CD8-positive, alpha-beta memory T cell (primary cell): ENCODE measurements at regions not wholly inside any gene's neighbourhood (a gene's known extent, or its start where the extent isn't known, plus 50 kb on each side); places are given as distances from the start of the nearest gene placed in this dataset.

Experiments used
- CTCF ChIA-PET: fragments of 350-600 bp; sonication (Branson Sonifier 250); formaldehyde crosslinking; loops from one replicate; lab custom pipeline; 2021; ENCODE audit warnings: antibody characterized with exemption; lab: Charles Lee
- POLR2A ChIA-PET: fragments of 350-600 bp; sonication (Branson Sonifier 250); formaldehyde crosslinking; loops from one replicate; lab custom pipeline; 2021; ENCODE audit warnings: antibody characterized with exemption; lab: Charles Lee
- DNase-seq, 5 donors: peaks; one replicate each; pipeline versions ENCODE4 v3.0.0 to v3.0.0-alpha.2; 2020 to 2022; ENCODE audit warnings: mixed read lengths in 1 of 5
- H3K27ac ChIP-seq: one replicate; pipeline ENCODE4 v1.7.0; 2013; ENCODE audit warnings: low read depth, mild to moderate bottlenecking, low read length, moderate library complexity
- H3K27me3 ChIP-seq: 2 replicates; pipeline ENCODE4 v1.7.0; 2013; ENCODE audit warnings: low read length, mild to moderate bottlenecking; ENCODE audit not compliant: insufficient read depth, poor library complexity, severe bottlenecking
- H3K36me3 ChIP-seq: 2 replicates; pipeline ENCODE4 v1.7.0; 2013; ENCODE audit warnings: mild to moderate bottlenecking, low read length, moderate library complexity; ENCODE audit not compliant: insufficient read depth
- H3K4me1 ChIP-seq: 2 replicates; pipeline ENCODE4 v1.7.0; 2013; ENCODE audit warnings: mild to moderate bottlenecking, low read length, moderate library complexity; ENCODE audit not compliant: insufficient read depth
- H3K4me3 ChIP-seq: 2 replicates; pipeline ENCODE4 v1.7.0; 2013; ENCODE audit warnings: mild to moderate bottlenecking, low read length
- H3K9me3 ChIP-seq: 2 replicates; pipeline ENCODE4 v1.7.0; 2013; ENCODE audit warnings: mild to moderate bottlenecking, low read length
- H3K27ac Mint-ChIP-seq, 8 donors: one replicate each; pipeline ENCODE4 v1.8.0; 2020 to 2021; ENCODE audit warnings: mixed read lengths in 8 of 8, mild to moderate bottlenecking in 6 of 8, inconsistent platforms in 3 of 8, moderate library complexity in 3 of 8
- H3K27me3 Mint-ChIP-seq, 2 donors: one replicate each; pipeline ENCODE4 v1.8.0; 2020 to 2021; ENCODE audit warnings: mixed read lengths in 2 of 2, mild to moderate bottlenecking in 1 of 2, moderate library complexity in 1 of 2
- H3K36me3 Mint-ChIP-seq, 3 donors: one replicate each; pipeline ENCODE4 v1.8.0; 2020 to 2021; ENCODE audit warnings: mixed read lengths in 3 of 3, inconsistent platforms in 1 of 3, mild to moderate bottlenecking in 1 of 3
- H3K4me1 Mint-ChIP-seq, 3 donors: one replicate each; pipeline ENCODE4 v1.8.0; 2020 to 2021; ENCODE audit warnings: mixed read lengths in 3 of 3, inconsistent platforms in 1 of 3, mild to moderate bottlenecking in 1 of 3
- H3K4me3 Mint-ChIP-seq, 7 donors: one replicate each; pipeline ENCODE4 v1.8.0; 2020 to 2021; ENCODE audit warnings: mixed read lengths in 7 of 7, mild to moderate bottlenecking in 6 of 7, moderate library complexity in 4 of 7, inconsistent platforms in 2 of 7
- H3K9me3 Mint-ChIP-seq, 5 donors: one replicate each; pipeline ENCODE4 v1.8.0; 2020 to 2022; ENCODE audit warnings: mixed read lengths in 5 of 5, mild to moderate bottlenecking in 3 of 5, moderate library complexity in 2 of 5, inconsistent platforms in 1 of 5

- CTCF ChIA-PET = no interaction called here
- no peak overlapping the region for H3K4me3 Mint-ChIP-seq
- H3K4me3 ChIP-seq = no peak overlapping the region
- DNase-seq = no peak
- no peaks in the 10 kb centered on the region for H3K27me3 ChIP-seq
- no peaks in the 10 kb centered on the region for H3K27me3 Mint-ChIP-seq
- H3K4me1 ChIP-seq = no peaks in the 10 kb centered on the region
- POLR2A ChIA-PET = no interaction called here
- no peaks in the 10 kb centered on the region for H3K4me1 Mint-ChIP-seq
- H3K27ac ChIP-seq = no peak overlapping the region
- no peak overlapping the region for H3K27ac Mint-ChIP-seq
- H3K36me3 ChIP-seq = no peaks in the 10 kb centered on the region
- no peaks in the 10 kb centered on the region for H3K36me3 Mint-ChIP-seq
- H3K9me3 ChIP-seq = no peaks in the 10 kb centered on the region
- H3K9me3 Mint-ChIP-seq = peaks cover 3 to 20% (median 9%) of the 10 kb centered on the region in 5 donors
These were observed 237.4 kb upstream of the PRDM9 start for GRCh38 chr5:23269981-23270380.

DNA sequence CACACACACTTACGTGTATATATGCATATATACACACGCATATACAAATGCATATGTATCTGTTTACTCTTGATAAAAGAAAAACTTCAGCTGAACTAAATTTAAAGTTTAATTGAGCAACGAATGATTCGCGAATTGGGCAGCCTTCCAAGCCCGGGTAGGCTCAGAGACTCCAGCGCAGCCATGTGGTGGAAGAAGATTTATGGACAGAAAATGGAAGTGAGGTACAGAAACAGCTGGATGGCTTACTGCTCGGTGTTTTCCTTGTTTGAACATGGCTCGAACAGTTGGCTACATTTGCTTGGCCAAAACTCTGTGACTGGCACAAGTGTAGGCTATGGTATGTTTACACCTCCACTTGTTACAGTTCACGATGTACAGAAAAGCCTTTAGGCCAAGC is 239.3 kb upstream of the PRDM9 start:
- peak overlapping the region in 1 of 8 donors; percentile 85 for H3K27ac Mint-ChIP-seq
- peaks cover 0 to 22% (median 6%) of the 10 kb centered on the region in 5 donors for H3K9me3 Mint-ChIP-seq
- Histone ChIP-seq H3K4me1 (no peaks in the 10 kb centered on the region), H3K27me3 (no peaks in the 10 kb centered on the region), H3K27ac (no peak overlapping the region), H3K36me3 (no peaks in the 10 kb centered on the region), H3K9me3 (no peaks in the 10 kb centered on the region), H3K4me3 (no peak overlapping the region)
- POLR2A ChIA-PET = no interaction called here
- no peak overlapping the region for H3K4me3 Mint-ChIP-seq
- no peaks in the 10 kb centered on the region for H3K36me3 Mint-ChIP-seq
- CTCF ChIA-PET = no interaction called here
- no peak for DNase-seq
- H3K4me1 Mint-ChIP-seq = no peaks in the 10 kb centered on the region
- no peaks in the 10 kb centered on the region for H3K27me3 Mint-ChIP-seq

GRCh38 chr5:23260621-23261020 is 246.8 kb upstream of the PRDM9 start:
- Mint-ChIP-seq H3K4me1 (no peaks in the 10 kb centered on the region), H3K9me3 (peaks cover 0 to 23% (median 8%) of the 10 kb centered on the region in 5 donors), H3K27me3 (no peaks in the 10 kb centered on the region), H3K36me3 (no peaks in the 10 kb centered on the region), H3K4me3 (no peak overlapping the region), H3K27ac (no peak overlapping the region)
- no peaks in the 10 kb centered on the region for H3K27me3 ChIP-seq
- no peak overlapping the region for H3K27ac ChIP-seq
- no peaks in the 10 kb centered on the region for H3K36me3 ChIP-seq
- peaks cover 12% of the 10 kb centered on the region for H3K9me3 ChIP-seq
- H3K4me1 ChIP-seq = no peaks in the 10 kb centered on the region
- H3K4me3 ChIP-seq = no peak overlapping the region
- DNase-seq = no peak
- ChIA-PET POLR2A (no interaction called here), CTCF (no interaction called here)

DNA sequence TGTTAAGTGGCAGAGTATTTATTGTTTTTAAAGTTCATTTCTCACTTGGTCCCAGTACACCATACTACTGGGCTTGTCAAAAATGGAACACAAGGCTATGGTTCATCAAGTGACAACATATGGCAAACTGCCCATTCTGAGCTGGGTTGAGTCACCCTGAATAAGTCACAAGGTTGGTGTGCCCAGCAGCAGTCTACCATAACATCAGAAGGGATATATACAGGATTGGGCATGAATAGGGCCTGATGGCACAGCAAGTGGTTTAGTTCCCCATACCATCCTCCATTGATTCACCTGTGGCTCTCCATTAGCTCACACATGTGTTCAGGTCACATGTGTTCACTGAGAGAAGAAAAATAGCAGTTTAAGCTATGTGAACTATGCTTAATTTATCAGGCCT is 249.8 kb upstream of the PRDM9 start:
- no peak overlapping the region for H3K27ac Mint-ChIP-seq
- Histone ChIP-seq H3K4me3 (no peak overlapping the region), H3K9me3 (peaks cover 12% of the 10 kb centered on the region), H3K27ac (no peak overlapping the region), H3K36me3 (no peaks in the 10 kb centered on the region), H3K4me1 (no peaks in the 10 kb centered on the region), H3K27me3 (no peaks in the 10 kb centered on the region)
- H3K9me3 Mint-ChIP-seq = peaks cover 0 to 21% (median 14%) of the 10 kb centered on the region in 5 donors
- no peaks in the 10 kb centered on the region for H3K27me3 Mint-ChIP-seq
- H3K4me1 Mint-ChIP-seq = no peaks in the 10 kb centered on the region
- no peaks in the 10 kb centered on the region for H3K36me3 Mint-ChIP-seq
- H3K4me3 Mint-ChIP-seq = no peak overlapping the region
- no peak for DNase-seq
- CTCF ChIA-PET = no interaction called here
- POLR2A ChIA-PET = no interaction called here

DNA sequence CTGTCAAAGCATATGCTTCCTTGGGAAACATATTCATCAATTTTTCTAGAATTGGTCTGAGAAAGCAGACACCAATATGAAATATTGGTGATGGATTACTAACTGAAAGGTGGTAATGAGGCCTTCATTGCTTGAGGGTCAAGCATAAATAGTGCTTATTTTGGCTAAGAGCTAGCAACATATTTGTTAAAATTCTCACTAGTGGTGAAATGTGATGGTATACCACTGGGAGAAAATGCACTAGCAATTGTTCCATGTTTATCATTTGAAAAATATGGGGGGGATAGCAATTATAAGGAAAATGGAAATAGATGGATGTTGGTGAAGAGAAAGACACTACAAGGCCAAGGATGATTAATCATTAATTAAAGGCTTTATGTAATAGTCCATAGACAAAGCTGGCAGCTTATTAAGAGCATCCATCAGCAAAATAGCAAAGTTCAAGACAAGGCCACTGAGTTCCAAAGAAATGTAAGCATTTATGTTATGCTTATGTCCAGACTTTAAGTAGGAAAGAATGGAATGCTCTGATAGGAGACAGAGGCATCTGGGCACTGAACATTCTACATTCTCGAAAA is 253.7 kb upstream of the PRDM9 start:
- H3K4me3 Mint-ChIP-seq = no peak overlapping the region
- H3K27me3 Mint-ChIP-seq = no peaks in the 10 kb centered on the region
- H3K4me1 ChIP-seq = no peaks in the 10 kb centered on the region
- no peak overlapping the region for H3K27ac Mint-ChIP-seq
- DNase-seq = no peak
- H3K9me3 Mint-ChIP-seq = peaks cover 4 to 23% (median 10%) of the 10 kb centered on the region in 5 donors
- no peaks in the 10 kb centered on the region for H3K36me3 Mint-ChIP-seq
- ChIA-PET CTCF (no interaction called here), POLR2A (no interaction called here)
- no peaks in the 10 kb centered on the region for H3K36me3 ChIP-seq
- H3K4me3 ChIP-seq = no peak overlapping the region
- no peak overlapping the region for H3K27ac ChIP-seq
- H3K9me3 ChIP-seq = peaks cover 12% of the 10 kb centered on the region
- H3K27me3 ChIP-seq = no peaks in the 10 kb centered on the region
- no peaks in the 10 kb centered on the region for H3K4me1 Mint-ChIP-seq

DNA sequence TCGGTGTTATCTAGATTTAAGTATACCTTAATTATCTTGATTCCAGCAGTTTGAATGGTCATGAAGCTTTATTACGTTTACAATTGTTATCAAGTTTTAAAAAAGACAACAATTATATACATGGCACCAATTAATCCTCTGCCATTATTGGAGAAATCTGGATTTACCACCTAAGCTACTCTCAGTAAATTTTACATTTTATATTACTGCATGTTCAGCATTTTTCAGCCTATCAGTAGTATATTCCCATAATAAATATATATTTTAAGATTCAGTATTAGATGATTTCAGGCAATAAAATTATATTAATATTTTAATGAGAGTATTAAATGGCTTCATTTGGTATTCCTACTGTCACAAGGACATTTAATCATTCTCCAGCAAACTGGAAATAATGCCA is 264.5 kb upstream of the PRDM9 start:
- Histone ChIP-seq H3K27ac (no peak overlapping the region), H3K4me1 (no peaks in the 10 kb centered on the region), H3K4me3 (no peak overlapping the region), H3K9me3 (no peaks in the 10 kb centered on the region), H3K36me3 (no peaks in the 10 kb centered on the region), H3K27me3 (no peaks in the 10 kb centered on the region)
- Mint-ChIP-seq H3K9me3 (peaks cover 8 to 29% (median 14%) of the 10 kb centered on the region in 5 donors), H3K4me3 (no peak overlapping the region), H3K36me3 (no peaks in the 10 kb centered on the region), H3K27me3 (no peaks in the 10 kb centered on the region), H3K4me1 (no peaks in the 10 kb centered on the region), H3K27ac (no peak overlapping the region)
- DNase-seq = no peak
- ChIA-PET CTCF (no interaction called here), POLR2A (no interaction called here)

DNA sequence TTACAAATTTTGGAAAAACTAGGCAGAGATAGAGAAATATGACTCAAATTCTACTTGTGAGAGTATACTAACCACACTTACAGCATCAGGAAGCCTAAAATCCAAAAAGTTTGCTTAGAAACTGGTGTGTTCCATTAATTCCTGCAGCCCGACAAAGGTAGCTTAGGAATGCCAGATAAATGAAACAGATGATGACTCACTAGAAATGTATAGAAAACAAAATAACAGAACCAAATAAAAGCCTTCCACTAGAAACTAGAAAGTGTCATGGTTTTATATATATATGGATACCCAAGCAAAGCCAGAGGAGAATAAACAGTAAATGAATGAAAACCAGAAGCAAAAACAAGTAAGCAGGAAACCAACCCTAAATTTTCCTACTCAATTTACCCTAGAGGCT is 272.2 kb upstream of the PRDM9 start:
- DNase-seq = no peak
- H3K27me3 ChIP-seq = no peaks in the 10 kb centered on the region
- no peaks in the 10 kb centered on the region for H3K4me1 ChIP-seq
- no peaks in the 10 kb centered on the region for H3K9me3 ChIP-seq
- Mint-ChIP-seq H3K27me3 (no peaks in the 10 kb centered on the region), H3K4me1 (no peaks in the 10 kb centered on the region), H3K36me3 (peaks cover 0 to 1% (median 0%) of the 10 kb centered on the region in 3 donors), H3K9me3 (peaks cover 6 to 32% (median 18%) of the 10 kb centered on the region in 5 donors), H3K4me3 (no peak overlapping the region), H3K27ac (no peak overlapping the region)
- H3K27ac ChIP-seq = no peak overlapping the region
- ChIA-PET CTCF (no interaction called here), POLR2A (no interaction called here)
- H3K4me3 ChIP-seq = no peak overlapping the region
- no peaks in the 10 kb centered on the region for H3K36me3 ChIP-seq

DNA sequence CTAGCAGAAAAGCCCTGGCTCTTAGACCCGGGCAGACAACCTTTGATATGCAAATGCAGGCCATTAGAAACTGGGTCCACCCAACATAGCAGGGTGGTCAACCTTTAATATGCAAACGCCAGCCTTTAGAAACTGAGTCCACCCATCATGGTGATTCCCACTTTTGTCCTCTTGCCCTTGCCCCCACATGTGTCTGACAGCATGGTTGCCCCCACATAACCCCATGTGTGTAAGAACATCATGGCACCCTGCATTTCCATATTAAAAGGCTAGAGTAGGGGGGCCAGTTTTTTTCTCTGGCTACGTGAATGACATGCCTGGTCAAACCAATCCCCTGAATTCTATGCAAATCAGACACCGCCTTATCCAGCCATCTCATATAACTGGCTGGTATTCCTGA is 273.2 kb upstream of the PRDM9 start:
- Mint-ChIP-seq H3K27me3 (no peaks in the 10 kb centered on the region), H3K4me1 (no peaks in the 10 kb centered on the region), H3K9me3 (peaks cover 3 to 32% (median 17%) of the 10 kb centered on the region in 5 donors), H3K27ac (no peak overlapping the region), H3K36me3 (peaks cover 0 to 1% (median 0%) of the 10 kb centered on the region in 3 donors), H3K4me3 (no peak overlapping the region)
- Histone ChIP-seq H3K36me3 (no peaks in the 10 kb centered on the region), H3K4me3 (no peak overlapping the region), H3K27me3 (no peaks in the 10 kb centered on the region), H3K27ac (no peak overlapping the region), H3K9me3 (no peaks in the 10 kb centered on the region), H3K4me1 (no peaks in the 10 kb centered on the region)
- no peak for DNase-seq
- CTCF ChIA-PET = no interaction called here
- POLR2A ChIA-PET = no interaction called here
